HL-60 (cell line): ENCODE measurements at regions not wholly inside any gene's neighbourhood (a gene's known extent, or its start where the extent isn't known, plus 50 kb on each side); places are given as distances from the start of the nearest gene placed in this dataset.

Experiments used
- POLR2AphosphoS5 ChIP-seq: IDR thresholded peaks from 2 replicates; pipeline ENCODE4 v1.6.1; 2012; ENCODE audit warnings: low read depth
- REST ChIP-seq: IDR thresholded peaks from 2 replicates; pipeline ENCODE4 v1.6.1; 2012; ENCODE audit warnings: low read depth; ENCODE audit not compliant: insufficient replicate concordance
- TF ChIP-seq, protein P1 (sequence below): IDR thresholded peaks from one replicate; pipeline ENCODE4 v1.5.1; 2011; ENCODE audit warnings: low read length, control low read depth, inconsistent platforms; ENCODE audit not compliant: insufficient read depth

DNA sequence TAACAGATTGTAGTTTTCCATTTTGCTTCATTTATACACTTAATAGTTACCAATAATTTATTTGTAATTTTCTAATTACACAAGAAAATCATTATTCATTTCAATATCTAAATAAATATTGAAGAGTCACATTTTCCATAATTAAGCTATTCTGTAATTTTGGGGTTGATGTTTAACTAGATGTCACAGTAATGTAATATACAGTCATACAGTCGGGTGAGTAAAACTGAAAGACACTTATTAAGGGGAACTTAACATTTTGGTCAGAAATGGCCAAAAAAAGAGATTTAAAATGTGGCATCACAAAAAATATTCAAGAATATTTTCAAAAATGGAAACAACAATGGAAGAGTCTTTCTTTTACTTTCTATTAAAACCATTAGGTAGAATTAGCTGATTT lies 1080.3 kb downstream of the ARAP2 start:
- TF ChIP-seq, protein P1, sequence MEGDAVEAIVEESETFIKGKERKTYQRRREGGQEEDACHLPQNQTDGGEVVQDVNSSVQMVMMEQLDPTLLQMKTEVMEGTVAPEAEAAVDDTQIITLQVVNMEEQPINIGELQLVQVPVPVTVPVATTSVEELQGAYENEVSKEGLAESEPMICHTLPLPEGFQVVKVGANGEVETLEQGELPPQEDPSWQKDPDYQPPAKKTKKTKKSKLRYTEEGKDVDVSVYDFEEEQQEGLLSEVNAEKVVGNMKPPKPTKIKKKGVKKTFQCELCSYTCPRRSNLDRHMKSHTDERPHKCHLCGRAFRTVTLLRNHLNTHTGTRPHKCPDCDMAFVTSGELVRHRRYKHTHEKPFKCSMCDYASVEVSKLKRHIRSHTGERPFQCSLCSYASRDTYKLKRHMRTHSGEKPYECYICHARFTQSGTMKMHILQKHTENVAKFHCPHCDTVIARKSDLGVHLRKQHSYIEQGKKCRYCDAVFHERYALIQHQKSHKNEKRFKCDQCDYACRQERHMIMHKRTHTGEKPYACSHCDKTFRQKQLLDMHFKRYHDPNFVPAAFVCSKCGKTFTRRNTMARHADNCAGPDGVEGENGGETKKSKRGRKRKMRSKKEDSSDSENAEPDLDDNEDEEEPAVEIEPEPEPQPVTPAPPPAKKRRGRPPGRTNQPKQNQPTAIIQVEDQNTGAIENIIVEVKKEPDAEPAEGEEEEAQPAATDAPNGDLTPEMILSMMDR: no peak
- TF ChIP-seq REST (no peak), POLR2AphosphoS5 (no peak)
